K562 (cell line): ENCODE measurements at regions not wholly inside any gene's neighbourhood (a gene's known extent, or its start where the extent isn't known, plus 50 kb on each side); places are given as distances from the start of the nearest gene placed in this dataset.

Experiments used
- ATAC-seq: fragments of 200-7000 bp; cut with Tn5 transposase; 3 replicates; pipeline ENCODE4 v1.9.1; 2020; ENCODE audit warnings: moderate library complexity
- BruUV-seq: library from RNA; stranded (reverse); fragments of 400-500 nt; replicated peaks from 2 replicates; lab custom pipeline; 2021; lab: Mats Ljungman, UMichigan
- CTCF ChIA-PET: fragments of 300-600 bp; formaldehyde crosslinking; extraction: SDS; loops from one replicate; lab custom pipeline; 2021; ENCODE audit warnings: low intra/inter-chr PET ratio; lab: Yijun Ruan, JAX
- POLR2A ChIA-PET: fragments of 300-600, 350-650 bp; sonication (Branson Sonifier 250); formaldehyde crosslinking; extraction: SDS; loops from one replicate; lab custom pipeline; 2021; ENCODE audit warnings: antibody characterized with exemption, inconsistent platforms; lab: Yijun Ruan, JAX
- DNase-seq, 4 experiments: peaks; one replicate each; pipeline versions ENCODE4 v3.0.0 to v3.0.0-alpha.2; 2011 to 2018; ENCODE audit warnings: low spot score in 3 of 4, mixed read lengths in 3 of 4; ENCODE audit errors: extremely low read depth in 1 of 4
- FAIRE-seq: peaks from 2 replicates; lab custom pipeline; 2011; peaks lifted over from hg19 to GRCh38; lab: Jason Lieb, UNC
- H2AFZ ChIP-seq: 2 replicates; pipeline ENCODE4 v1.6.0; 2011; ENCODE audit warnings: low read depth, low read length, control low read depth, inconsistent platforms
- H3K27ac ChIP-seq: fragments of 200-600 bp; 3 replicates; pipeline ENCODE4 v1.8.0; 2011; ENCODE audit warnings: low read depth, mild to moderate bottlenecking, control low read depth, inconsistent platforms, low read length, moderate library complexity, mixed read lengths; ENCODE audit errors: extremely low read depth
- H3K27me3 ChIP-seq, 2 experiments: fragments of 300-600 bp in 1 of 2; 2 replicates in 1 of 2; 3 replicates in 1 of 2; pipeline versions ENCODE4 v1.6.0 to v1.8.0; 2011; ENCODE audit warnings: inconsistent platforms in 2 of 2, low read length in 2 of 2, mild to moderate bottlenecking in 1 of 2, mixed read lengths in 1 of 2, moderate library complexity in 1 of 2; ENCODE audit not compliant: control insufficient read depth in 2 of 2, insufficient read depth in 2 of 2
- H3K36me3 ChIP-seq: fragments of 300-600 bp; 3 replicates; pipeline ENCODE4 v1.8.0; 2011; ENCODE audit warnings: mild to moderate bottlenecking, low read length, inconsistent platforms; ENCODE audit not compliant: control insufficient read depth, insufficient read depth
- H3K4me1 ChIP-seq, 2 experiments: fragments of 200-600 bp in 1 of 2; replicated peaks in 1 of 2; 2 replicates in 1 of 2; 3 replicates in 1 of 2; pipeline versions ENCODE4 v1.5.1 to v1.8.0; 2011; ENCODE audit warnings: inconsistent platforms in 2 of 2, low read length in 2 of 2, mild to moderate bottlenecking in 1 of 2, mixed read lengths in 1 of 2, moderate library complexity in 1 of 2; ENCODE audit not compliant: control insufficient read depth in 2 of 2, insufficient read depth in 2 of 2
- H3K4me2 ChIP-seq: 2 replicates; pipeline ENCODE4 v1.6.1; 2011; ENCODE audit warnings: low read length, control low read depth, inconsistent platforms, mixed read lengths; ENCODE audit not compliant: insufficient read depth
- H3K4me3 ChIP-seq: fragments of 200-600 bp; sonication (generic), shearing (Covaris generic); 2 replicates; pipeline ENCODE4 v1.5.1; 2016; ENCODE audit warnings: control low read depth, inconsistent platforms
- H3K79me2 ChIP-seq: fragments of 200-600 bp; 3 replicates; pipeline ENCODE4 v1.8.0; 2011; ENCODE audit warnings: low read length, inconsistent platforms; ENCODE audit not compliant: control insufficient read depth, insufficient read depth
- H3K9ac ChIP-seq, 2 experiments: 2 replicates each; pipeline versions ENCODE4 v1.6.0 to v1.6.1; 2011; ENCODE audit warnings: low read depth in 2 of 2, low read length in 2 of 2, control low read depth in 1 of 2, inconsistent platforms in 1 of 2, mild to moderate bottlenecking in 1 of 2, mixed read lengths in 1 of 2; ENCODE audit not compliant: insufficient read depth in 1 of 2
- H3K9me1 ChIP-seq: one replicate; pipeline ENCODE4 v1.6.0; 2011; ENCODE audit warnings: inconsistent platforms, mild to moderate bottlenecking, low read length, moderate library complexity; ENCODE audit not compliant: control insufficient read depth, insufficient read depth
- H3K9me3 ChIP-seq: replicated peaks from 2 replicates; pipeline ENCODE4 v1.5.1; 2011; ENCODE audit warnings: low read depth, low read length, inconsistent platforms; ENCODE audit not compliant: control insufficient read depth, insufficient read depth
- H4K20me1 ChIP-seq: replicated peaks from 2 replicates; pipeline ENCODE4 v1.6.1; 2011; ENCODE audit warnings: low read length, inconsistent platforms, mixed read lengths; ENCODE audit not compliant: control insufficient read depth, insufficient read depth
- FOS ChIP-seq: IDR thresholded peaks from 3 replicates; pipeline ENCODE4 v1.6.1; 2011; ENCODE audit not compliant: insufficient read length; ENCODE audit errors: extremely low read depth
- ILK ChIP-seq: fragments of 450-650 bp; IDR thresholded peaks from 2 replicates; pipeline ENCODE4 v1.6.1; 2016; ENCODE audit warnings: missing genetic modification characterization, low read depth, mild to moderate bottlenecking, missing compliant biosample characterization, moderate library complexity, borderline replicate concordance
- MEF2A ChIP-seq: IDR thresholded peaks from 2 replicates; pipeline ENCODE4 v1.6.1; 2011; ENCODE audit warnings: low read depth, mild to moderate bottlenecking, low read length, moderate library complexity; ENCODE audit not compliant: control insufficient read depth
- NELFE ChIP-seq: IDR thresholded peaks from 2 replicates; pipeline ENCODE4 v1.6.1; 2011; ENCODE audit warnings: mild to moderate bottlenecking; ENCODE audit not compliant: insufficient read depth, insufficient read length
- NFRKB ChIP-seq: fragments of 450-650 bp; IDR thresholded peaks from 2 replicates; pipeline ENCODE4 v1.6.1; 2016; ENCODE audit warnings: low read depth
- SRSF9 ChIP-seq: fragments of 200-400 bp; formaldehyde crosslinking; IDR thresholded peaks from 2 replicates; pipeline ENCODE4 v1.6.1; 2017; ENCODE audit warnings: low read depth, low read length, borderline replicate concordance
- ZEB2 ChIP-seq: fragments of 450-650 bp; IDR thresholded peaks from 2 replicates; pipeline ENCODE4 v1.6.1; 2016
- WGBS: fragments of 100-300 bp; shearing (Covaris generic); methylation state at CpG from one replicate; pipeline ENCODE4 v1.1.6; 2016; ENCODE audit warnings: low coverage, mixed read lengths; ENCODE audit not compliant: insufficient coverage; ENCODE audit errors: missing lambda C conversion rate; 5-methylcytosine and 5-hydroxymethylcytosine counted together
- in situ Hi-C: fragments of 300-500 bp; cut with MboI; formaldehyde crosslinking; loops from 4 replicates; pipeline ENCODE4 v1.15.0; 2018; ENCODE audit warnings: inconsistent platforms, mixed read lengths
- intact Hi-C: fragments of 100-400 bp; cut with micrococcal nuclease; formaldehyde crosslinking; loops from 2 replicates; pipeline ENCODE4 v1.14.2; 2022
- TF ChIP-seq, protein P1 (sequence below), 2 experiments: fragments of 450-650 bp in 1 of 2; sonication (generic) in 1 of 2; formaldehyde crosslinking in 1 of 2; IDR thresholded peaks in 1 of 2; conservative IDR thresholded peaks in 1 of 2; 2 replicates each; pipeline versions ENCODE4 v1.6.1 to v1.8.1; 2016 to 2023; ENCODE audit warnings: mild to moderate bottlenecking in 2 of 2, moderate library complexity in 2 of 2, inconsistent platforms in 1 of 2, missing genetic modification reagents in 1 of 2
- TF ChIP-seq, protein P2 (sequence below): fragments of 250-450 bp; sonication (Bioruptor Pico); IDR thresholded peaks from 2 replicates; pipeline ENCODE4 v1.8.0; 2022; ENCODE audit warnings: moderate library complexity, mild to moderate bottlenecking, inconsistent platforms
- TF ChIP-seq, protein P3 (sequence below): sonication (generic); formaldehyde crosslinking; IDR thresholded peaks from 2 replicates; pipeline ENCODE4 v1.8.0; 2022; ENCODE audit warnings: mild to moderate bottlenecking, missing genetic modification reagents
- TF ChIP-seq, protein P4 (sequence below): sonication (generic); formaldehyde crosslinking; IDR thresholded peaks from 2 replicates; pipeline ENCODE4 v1.8.1; 2023; ENCODE audit warnings: mild to moderate bottlenecking, missing genetic modification reagents, moderate library complexity
- TF ChIP-seq, protein P5 (sequence below), 2 experiments: IDR thresholded peaks; 2 replicates each; pipeline ENCODE4 v1.6.1; 2011; ENCODE audit warnings: borderline replicate concordance in 1 of 2, control low read depth in 1 of 2, low read depth in 1 of 2, low read length in 1 of 2, mild to moderate bottlenecking in 1 of 2, mixed read lengths in 1 of 2, moderate library complexity in 1 of 2; ENCODE audit not compliant: insufficient read depth in 1 of 2, insufficient read length in 1 of 2, poor library complexity in 1 of 2, severe bottlenecking in 1 of 2; ENCODE audit errors: extremely low read depth in 1 of 2

DNA sequence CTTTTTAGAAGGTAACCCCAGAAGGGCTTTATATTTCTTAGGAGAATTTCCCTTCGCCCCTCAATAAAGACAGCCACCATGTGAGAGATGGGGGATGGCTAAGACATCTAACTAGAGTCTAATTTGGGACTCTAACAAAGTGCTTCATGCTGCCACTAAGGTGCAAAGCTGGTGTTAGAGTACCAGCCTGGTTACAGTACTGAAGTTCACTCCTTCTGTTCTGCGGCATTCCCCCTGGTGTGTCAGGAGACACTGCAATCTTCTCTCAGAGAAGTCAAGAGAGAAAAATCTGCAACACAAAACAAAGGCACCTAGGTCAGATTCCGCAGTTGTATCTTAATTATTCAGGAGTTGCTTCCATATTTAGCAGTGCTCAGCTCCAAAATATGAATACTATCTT lies 603.0 kb upstream of the CADM1 start (continued):
- TF ChIP-seq ZEB2 = no peak

DNA sequence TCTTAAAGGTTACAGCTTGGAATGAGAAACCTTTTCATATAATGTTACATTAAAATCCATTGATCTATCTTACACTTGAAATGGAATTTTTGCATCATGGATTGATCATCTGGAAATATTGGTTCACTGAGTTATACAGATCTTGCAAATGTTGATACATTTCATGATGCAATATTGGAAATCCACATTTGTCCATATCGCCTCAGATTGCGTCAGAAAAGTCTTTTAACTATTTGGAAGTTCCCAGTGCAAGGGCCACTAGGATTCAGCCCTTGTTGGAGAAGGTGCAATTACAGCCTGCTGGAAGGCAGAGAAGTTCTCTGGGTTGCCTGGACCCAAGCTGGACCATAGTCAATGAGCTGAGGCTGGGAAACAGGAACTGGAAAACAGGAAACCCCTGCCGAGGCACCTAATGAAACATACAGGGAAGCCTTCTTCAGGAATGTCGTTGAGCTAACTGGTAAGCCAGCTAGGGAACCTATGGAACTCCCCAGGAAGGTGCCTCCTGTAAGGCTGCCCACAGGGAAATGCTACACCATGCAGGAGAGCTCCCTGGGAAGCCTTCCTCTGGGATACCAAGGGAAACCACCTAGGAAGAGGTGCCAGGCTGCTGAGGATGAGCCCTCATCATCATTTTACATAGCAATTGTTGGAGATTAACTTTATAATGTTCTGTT lies 600.4 kb upstream of the CADM1 start:
- POLR2A ChIA-PET = interaction anchor here (0.7 kb wide), 1 partner anchor 11 kb away, joined by 3 read pairs; no protein-coding TSS in a partner anchor
- 2% methylated on average over 4 of the region's 4 CpGs for WGBS
- Histone ChIP-seq H3K27ac (no peak overlapping the region), H3K4me2 (no peak overlapping the region), H3K27me3 (no peaks in the 10 kb centered on the region), H3K9ac (no peak overlapping the region), H3K4me1 (no peaks in the 10 kb centered on the region), H3K79me2 (no peaks in the 10 kb centered on the region), H3K9me3 (no peaks in the 10 kb centered on the region), H2AFZ (no peak overlapping the region), H3K36me3 (no peaks in the 10 kb centered on the region), H3K4me3 (no peak overlapping the region), H3K9me1 (no peaks in the 10 kb centered on the region), H4K20me1 (no peaks in the 10 kb centered on the region; the same call in 1 of the 2 replicates)
- ATAC-seq = no peak
- no TSS peak for BruUV-seq
- CTCF ChIA-PET = no interaction called here
- FAIRE-seq = no peak
- intact Hi-C loops = no loop called here
- no peak for DNase-seq
- in situ Hi-C loops = no loop called here
- TF ChIP-seq SRSF9 = no peak
- TF ChIP-seq NELFE = no peak
- TF ChIP-seq, protein P1, sequence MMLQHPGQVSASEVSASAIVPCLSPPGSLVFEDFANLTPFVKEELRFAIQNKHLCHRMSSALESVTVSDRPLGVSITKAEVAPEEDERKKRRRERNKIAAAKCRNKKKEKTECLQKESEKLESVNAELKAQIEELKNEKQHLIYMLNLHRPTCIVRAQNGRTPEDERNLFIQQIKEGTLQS (IDR thresholded peaks at IDR 0.05) = peak; percentile 59; the same call in 1 of the 2 replicates
- TF ChIP-seq, protein P1 (CRISPR knock-in tag; conservative IDR thresholded peaks at IDR 0.05) = no peak
- TF ChIP-seq, protein P2, sequence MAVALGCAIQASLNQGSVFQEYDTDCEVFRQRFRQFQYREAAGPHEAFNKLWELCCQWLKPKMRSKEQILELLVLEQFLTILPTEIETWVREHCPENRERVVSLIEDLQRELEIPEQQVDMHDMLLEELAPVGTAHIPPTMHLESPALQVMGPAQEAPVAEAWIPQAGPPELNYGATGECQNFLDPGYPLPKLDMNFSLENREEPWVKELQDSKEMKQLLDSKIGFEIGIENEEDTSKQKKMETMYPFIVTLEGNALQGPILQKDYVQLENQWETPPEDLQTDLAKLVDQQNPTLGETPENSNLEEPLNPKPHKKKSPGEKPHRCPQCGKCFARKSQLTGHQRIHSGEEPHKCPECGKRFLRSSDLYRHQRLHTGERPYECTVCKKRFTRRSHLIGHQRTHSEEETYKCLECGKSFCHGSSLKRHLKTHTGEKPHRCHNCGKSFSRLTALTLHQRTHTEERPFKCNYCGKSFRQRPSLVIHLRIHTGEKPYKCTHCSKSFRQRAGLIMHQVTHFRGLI (CRISPR knock-in tag) = no peak
- TF ChIP-seq, protein P3, sequence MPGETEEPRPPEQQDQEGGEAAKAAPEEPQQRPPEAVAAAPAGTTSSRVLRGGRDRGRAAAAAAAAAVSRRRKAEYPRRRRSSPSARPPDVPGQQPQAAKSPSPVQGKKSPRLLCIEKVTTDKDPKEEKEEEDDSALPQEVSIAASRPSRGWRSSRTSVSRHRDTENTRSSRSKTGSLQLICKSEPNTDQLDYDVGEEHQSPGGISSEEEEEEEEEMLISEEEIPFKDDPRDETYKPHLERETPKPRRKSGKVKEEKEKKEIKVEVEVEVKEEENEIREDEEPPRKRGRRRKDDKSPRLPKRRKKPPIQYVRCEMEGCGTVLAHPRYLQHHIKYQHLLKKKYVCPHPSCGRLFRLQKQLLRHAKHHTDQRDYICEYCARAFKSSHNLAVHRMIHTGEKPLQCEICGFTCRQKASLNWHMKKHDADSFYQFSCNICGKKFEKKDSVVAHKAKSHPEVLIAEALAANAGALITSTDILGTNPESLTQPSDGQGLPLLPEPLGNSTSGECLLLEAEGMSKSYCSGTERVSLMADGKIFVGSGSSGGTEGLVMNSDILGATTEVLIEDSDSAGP (CRISPR knock-in tag) = no peak
- no peak for TF ChIP-seq MEF2A
- TF ChIP-seq NFRKB = no peak
- TF ChIP-seq FOS = no peak
- TF ChIP-seq ILK = no peak
- TF ChIP-seq, protein P4, sequence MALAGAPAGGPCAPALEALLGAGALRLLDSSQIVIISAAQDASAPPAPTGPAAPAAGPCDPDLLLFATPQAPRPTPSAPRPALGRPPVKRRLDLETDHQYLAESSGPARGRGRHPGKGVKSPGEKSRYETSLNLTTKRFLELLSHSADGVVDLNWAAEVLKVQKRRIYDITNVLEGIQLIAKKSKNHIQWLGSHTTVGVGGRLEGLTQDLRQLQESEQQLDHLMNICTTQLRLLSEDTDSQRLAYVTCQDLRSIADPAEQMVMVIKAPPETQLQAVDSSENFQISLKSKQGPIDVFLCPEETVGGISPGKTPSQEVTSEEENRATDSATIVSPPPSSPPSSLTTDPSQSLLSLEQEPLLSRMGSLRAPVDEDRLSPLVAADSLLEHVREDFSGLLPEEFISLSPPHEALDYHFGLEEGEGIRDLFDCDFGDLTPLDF (CRISPR knock-in tag) = no peak
- TF ChIP-seq, protein P5, sequence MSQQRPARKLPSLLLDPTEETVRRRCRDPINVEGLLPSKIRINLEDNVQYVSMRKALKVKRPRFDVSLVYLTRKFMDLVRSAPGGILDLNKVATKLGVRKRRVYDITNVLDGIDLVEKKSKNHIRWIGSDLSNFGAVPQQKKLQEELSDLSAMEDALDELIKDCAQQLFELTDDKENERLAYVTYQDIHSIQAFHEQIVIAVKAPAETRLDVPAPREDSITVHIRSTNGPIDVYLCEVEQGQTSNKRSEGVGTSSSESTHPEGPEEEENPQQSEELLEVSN (IDR thresholded peaks at IDR 0.05; ENCODE audit: borderline replicate concordance in 1 of 2, extremely low read depth in 1 of 2, insufficient read depth in 1 of 2, insufficient read length in 1 of 2, low read depth in 1 of 2, low read length in 1 of 2, poor library complexity in 1 of 2, severe bottlenecking in 1 of 2) = no peak
